ENCODE measurements at regions not wholly inside any gene's neighbourhood (a gene's known extent, or its start where the extent isn't known, plus 50 kb on each side); places are given as distances from the start of the nearest gene placed in this dataset.

GRCh38 chr4:165610679-165611437 lies 232.1 kb downstream of the CPE start:
- no peak for TF ChIP-seq CTCF (conservative IDR thresholded peaks at IDR 0.05)
- H3K27ac ChIP-seq = no peak overlapping the region

- TF ChIP-seq ZFX (IDR thresholded peaks at IDR 0.05) (no peak), CTCF (conservative IDR thresholded peaks at IDR 0.05) (no peak)
- H3K27ac ChIP-seq = no peak overlapping the region
These were observed 234.1 kb downstream of the CPE start for GRCh38 chr4:165612936-165613335.

- no peak overlapping the region for H3K27ac ChIP-seq
- TF ChIP-seq CTCF (conservative IDR thresholded peaks at IDR 0.05) (no peak), ZFX (IDR thresholded peaks at IDR 0.05) (no peak)
These were observed 234.8 kb downstream of the CPE start for GRCh38 chr4:165613581-165613980.

- no peak for TF ChIP-seq ZFX (IDR thresholded peaks at IDR 0.05)
These were observed 242.1 kb downstream of the CPE start for GRCh38 chr4:165620913-165621312.

GRCh38 chr4:165621983-165622382 lies 243.2 kb downstream of the CPE start:
- TF ChIP-seq ZFX (IDR thresholded peaks at IDR 0.05) = no peak
- no peak for TF ChIP-seq CTCF (conservative IDR thresholded peaks at IDR 0.05)
- no peak overlapping the region for H3K27ac ChIP-seq

More at GRCh38 chr4:165620913-165621312, 242.1 kb downstream of the CPE start:
- no peak overlapping the region for H3K27ac ChIP-seq

- no peak overlapping the region for H3K27ac ChIP-seq
- TF ChIP-seq ZFX (IDR thresholded peaks at IDR 0.05) (no peak), CTCF (conservative IDR thresholded peaks at IDR 0.05) (no peak)
These were observed 246.5 kb downstream of the CPE start for GRCh38 chr4:165625281-165625680.

- no peak overlapping the region for H3K27ac ChIP-seq
- TF ChIP-seq CTCF (conservative IDR thresholded peaks at IDR 0.05) (no peak), ZFX (IDR thresholded peaks at IDR 0.05) (no peak)
These were observed 246.7 kb upstream of the TLL1 start for GRCh38 chr4:165626316-165626715.

- TF ChIP-seq CTCF (conservative IDR thresholded peaks at IDR 0.05) = no peak
- TF ChIP-seq ZFX (IDR thresholded peaks at IDR 0.05) = no peak
- no peak overlapping the region for H3K27ac ChIP-seq
These were observed 245.9 kb upstream of the TLL1 start for GRCh38 chr4:165627128-165627527.
